ENCODE measurements at regions not wholly inside any gene's neighbourhood (a gene's known extent, or its start where the extent isn't known, plus 50 kb on each side); places are given as distances from the start of the nearest gene placed in this dataset.

- in situ Hi-C loops (cut with MboI; ENCODE audit: low sequenced_read_pairs) = no loop called here
Observed at GRCh38 chr1:164475834-164476233, 83.2 kb upstream of the PBX1 start.

- in situ Hi-C loops (cut with MboI; ENCODE audit: low sequenced_read_pairs) = no loop called here
Observed at GRCh38 chr1:164477343-164477742, 81.6 kb upstream of the PBX1 start.

- in situ Hi-C loops (cut with MboI; ENCODE audit: low sequenced_read_pairs) = no loop called here
Observed at GRCh38 chr1:164479242-164479641, 79.7 kb upstream of the PBX1 start.

GRCh38 chr1:164480285-164480907 lies 78.6 kb upstream of the PBX1 start:
- in situ Hi-C loops (cut with MboI; ENCODE audit: low sequenced_read_pairs) = no loop called here

GRCh38 chr1:164495905-164496304 lies 63.1 kb upstream of the PBX1 start:
- in situ Hi-C loops (cut with MboI; ENCODE audit: low sequenced_read_pairs) = no loop called here

GRCh38 chr1:164498792-164499191 lies 60.2 kb upstream of the PBX1 start:
- in situ Hi-C loops (cut with MboI; ENCODE audit: low sequenced_read_pairs) = no loop called here

- in situ Hi-C loops (cut with MboI; ENCODE audit: low sequenced_read_pairs) = no loop called here
Observed at GRCh38 chr1:164504749-164505148, 54.2 kb upstream of the PBX1 start.
